SK-N-DZ (cell line): ENCODE measurements at regions not wholly inside any gene's neighbourhood (a gene's known extent, or its start where the extent isn't known, plus 50 kb on each side); places are given as distances from the start of the nearest gene placed in this dataset.

Experiments used
- DNase-seq: peaks from one replicate; pipeline ENCODE4 v3.0.0-alpha.2; 2015; ENCODE audit warnings: low spot score

DNA sequence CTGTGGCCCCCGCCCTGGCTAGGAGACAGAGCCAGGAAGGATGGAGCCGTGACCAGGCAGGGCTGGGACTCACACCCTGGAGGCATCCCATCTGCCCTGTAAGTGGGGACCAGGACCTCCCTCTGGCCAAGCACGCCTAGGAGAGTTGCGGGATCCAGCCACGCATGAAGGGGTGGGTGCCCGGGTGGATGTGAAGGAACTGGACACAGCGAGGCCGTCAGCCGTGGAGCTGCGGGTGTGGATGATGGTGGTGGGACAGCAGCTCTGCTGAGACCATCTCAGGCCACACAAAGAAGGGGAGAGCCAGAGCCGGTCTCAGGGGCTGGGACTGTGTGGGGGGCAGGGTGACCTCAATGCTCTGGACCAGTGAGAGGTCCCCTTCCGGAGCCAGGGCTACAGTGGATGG, 746.4 kb downstream of the BRD1 start:
- DNase-seq, result no peak

DNA sequence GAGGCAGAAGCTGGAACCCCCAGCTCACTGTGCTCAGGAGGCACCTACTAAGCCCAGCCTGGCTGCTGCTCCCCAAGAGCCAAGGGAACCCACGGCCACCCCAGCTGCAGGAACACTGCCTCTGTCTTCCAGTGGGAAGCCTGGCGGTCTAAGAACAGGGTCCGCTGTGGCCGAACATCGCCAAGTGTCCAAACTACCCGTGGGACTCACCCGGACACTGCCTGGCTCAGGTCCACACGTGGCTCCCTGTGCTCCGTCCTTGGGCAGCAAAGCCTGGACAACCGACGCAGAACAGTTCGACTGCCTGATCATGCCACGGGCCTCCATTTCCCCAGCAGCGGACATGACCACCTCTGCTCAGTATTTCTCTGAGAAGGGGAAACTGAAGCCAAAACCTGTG, 747.0 kb downstream of the BRD1 start:
- no peak for DNase-seq

DNA sequence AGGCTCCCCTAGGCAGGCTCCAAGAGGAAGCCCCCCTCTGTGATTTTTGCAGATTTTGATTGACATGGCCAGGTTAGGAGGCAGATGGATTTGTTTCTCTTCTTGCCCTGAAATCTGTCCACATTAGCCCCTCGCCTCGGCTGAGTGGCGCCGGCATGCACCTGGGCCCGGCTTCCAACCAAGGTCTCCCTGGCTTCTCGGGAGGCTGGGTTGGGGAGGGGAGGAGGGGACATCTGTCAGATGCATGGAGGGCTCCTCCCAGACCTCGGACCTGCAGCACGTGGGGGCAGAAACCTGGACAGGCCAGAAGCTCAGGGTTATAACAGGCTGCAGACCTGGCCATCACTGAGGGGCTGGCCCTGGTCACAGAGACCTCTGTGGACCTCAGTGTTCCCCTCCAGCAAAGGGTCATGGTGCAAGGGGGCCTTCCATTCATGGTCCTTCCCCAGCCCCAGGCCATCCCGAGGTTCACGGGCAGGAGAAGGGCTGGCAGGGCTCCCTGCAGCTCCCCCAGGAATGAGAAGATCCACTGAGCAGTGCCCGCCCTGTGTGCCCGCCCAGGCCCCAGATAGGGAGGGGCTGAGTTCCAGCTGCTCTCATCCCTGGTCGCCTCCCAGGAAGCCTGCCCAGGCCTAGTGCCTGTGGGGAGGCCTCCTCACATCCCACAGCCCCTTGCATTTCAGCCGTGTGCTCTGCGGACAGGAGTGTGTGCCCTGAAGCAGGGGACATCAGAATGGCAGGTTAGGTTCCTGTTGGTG, 747.8 kb downstream of the BRD1 start:
- no peak for DNase-seq

DNA sequence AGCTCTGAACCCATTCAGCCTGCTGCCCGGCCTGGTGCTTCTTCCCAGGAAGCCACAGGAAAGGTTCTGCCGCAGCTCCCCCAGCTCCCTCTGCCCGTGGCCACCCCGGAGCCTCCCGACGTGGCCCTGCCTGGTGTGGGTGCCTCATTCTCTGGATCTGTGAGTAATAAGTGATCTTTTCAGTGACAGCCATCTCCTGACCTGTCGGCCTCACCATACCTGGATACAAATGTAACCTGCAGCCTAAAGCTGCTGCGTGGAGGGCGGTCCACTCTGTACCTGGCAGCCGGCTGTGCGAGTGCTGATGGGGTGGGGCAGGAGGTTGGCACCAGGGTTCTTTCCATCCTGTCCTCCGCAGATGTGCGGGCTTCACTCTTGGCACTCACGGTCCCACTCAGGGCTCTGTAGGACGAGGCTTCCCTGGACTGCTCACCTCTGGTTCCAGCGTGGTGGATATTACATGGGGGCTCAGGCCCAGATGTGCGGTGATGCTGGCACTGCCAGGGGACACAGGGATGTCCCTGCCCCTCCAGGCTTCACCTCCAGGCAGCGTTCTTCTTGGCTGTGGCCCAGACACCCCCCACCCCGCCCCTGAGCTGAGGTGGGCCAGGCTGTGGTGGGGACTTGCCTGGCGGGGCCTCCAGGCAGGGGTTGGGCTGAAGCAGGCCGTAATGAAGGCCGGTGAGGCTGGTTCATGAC, 748.5 kb downstream of the BRD1 start:
- DNase-seq, result no peak

DNA sequence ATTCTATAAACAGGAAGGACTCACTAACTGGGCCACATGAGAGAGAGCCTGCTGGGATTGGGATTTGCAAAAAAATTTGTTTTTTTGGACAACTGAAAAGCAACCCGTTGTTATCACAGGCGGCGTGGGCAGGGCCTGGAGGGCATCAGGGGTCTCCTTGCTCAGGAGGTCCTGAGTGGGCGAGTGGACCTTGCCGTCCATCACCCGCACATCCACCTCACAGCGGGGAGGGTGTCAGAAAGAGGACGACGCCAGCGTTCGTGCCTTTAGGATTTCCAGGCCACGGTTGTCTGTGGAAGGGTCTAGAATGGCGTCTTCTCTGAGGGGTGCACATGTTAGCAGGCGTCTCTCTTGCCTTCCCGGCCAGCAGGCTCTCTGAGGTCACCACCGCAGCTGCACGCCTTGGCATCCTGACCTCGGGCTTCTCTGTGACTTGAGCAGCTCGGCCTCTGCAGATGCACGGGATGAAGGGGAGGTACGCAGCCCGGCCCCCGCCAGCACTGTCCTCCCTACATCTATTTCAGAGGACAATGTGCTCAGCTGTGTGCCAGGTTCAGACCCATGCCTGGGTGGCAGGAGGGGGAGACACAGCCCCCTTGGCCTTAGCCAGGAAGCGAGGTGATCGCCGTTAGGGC, 749.5 kb downstream of the BRD1 start:
- no peak for DNase-seq

DNA sequence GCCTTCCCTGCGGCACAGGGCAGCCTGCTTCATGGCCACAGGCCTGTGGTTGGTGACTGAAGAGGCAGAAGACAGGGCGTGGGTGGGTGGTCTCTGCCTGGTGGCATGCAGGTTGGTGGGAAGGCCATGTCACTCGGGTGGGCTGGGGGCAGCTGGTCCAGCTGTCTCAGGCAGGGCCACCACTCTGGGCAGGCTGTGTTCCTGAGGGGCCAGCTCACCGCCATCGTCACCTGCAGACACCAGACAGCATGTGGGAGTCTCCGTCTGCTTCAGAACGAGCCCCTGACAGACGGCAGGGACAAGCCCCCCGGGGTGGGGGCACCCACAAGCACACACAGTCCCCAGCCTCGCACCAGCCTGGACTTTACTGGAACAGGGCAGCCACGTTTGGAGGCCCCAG, 750.1 kb downstream of the BRD1 start:
- no peak for DNase-seq

DNA sequence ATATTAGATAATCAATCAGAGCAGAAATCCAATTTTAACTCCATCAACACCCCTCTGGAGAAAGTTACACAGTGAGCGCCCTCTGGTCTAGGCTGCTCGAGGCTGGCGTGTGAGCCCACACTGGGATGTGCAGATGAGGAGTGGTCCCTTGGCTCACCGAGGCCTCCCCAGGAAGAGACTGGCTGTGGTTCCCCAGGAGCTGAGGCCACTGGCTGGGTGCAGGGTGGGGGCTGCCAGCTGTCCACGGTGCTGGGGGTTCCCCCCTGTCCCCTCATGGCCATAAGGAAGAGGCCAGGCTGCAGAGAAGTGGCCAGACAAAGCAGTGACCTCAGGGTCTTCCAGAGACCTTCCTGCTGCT, 750.7 kb downstream of the BRD1 start:
- DNase-seq, result no peak

DNA sequence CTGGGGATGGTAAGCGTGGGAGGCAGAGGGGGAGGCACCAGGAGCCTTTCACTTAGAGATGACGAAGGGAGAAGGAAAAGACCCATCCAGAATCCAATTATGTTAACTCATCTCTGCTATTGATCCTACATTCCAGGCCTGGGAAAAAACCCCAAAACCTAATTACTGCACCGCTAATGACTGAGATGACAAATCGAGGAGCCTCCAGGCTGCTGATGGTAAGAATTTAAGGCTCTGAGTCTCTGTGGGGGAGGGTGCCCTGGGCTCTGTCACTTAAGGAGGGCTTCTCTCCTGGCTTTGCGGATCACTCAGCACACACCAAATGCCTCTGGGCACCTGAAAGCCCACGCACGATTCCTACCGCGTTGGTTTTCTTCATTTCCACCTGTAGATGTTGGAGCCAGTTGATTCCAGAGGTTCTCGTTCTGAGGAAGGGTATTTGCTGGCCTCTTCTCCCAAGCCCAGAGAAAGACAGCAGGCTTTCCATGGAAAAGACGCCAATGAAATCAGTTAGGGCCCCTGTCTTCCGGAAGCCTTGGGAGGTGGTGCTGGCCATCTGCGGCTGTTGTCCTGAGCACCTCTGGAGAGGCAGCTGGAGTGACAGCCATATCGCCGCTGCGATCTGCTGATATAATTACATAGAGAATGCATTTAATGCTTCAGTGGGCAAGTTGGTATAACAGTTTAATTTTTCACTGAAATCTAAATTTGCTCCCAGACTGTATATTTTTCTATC, 751.2 kb downstream of the BRD1 start:
- peak; percentile 99 for DNase-seq

DNA sequence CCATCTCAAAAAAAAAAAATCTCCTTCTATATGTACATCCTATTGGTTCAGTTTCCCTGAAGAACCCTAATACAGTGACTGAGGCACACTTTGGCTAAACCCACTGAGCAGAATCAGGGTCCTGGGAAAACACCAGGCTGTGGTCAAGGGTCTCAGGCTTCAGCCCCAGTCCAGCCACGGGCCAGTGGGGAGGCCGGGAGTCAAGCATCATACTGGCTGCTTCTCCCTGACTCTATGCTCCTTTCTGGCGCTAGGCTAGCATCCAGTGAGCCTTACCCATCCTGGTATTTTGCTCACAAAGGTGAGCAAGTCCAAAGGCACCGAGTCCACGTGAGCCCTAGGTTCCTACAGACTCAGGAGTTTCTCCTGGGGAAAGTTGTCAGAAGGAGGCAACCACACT, 752.5 kb downstream of the BRD1 start:
- DNase-seq, result no peak

DNA sequence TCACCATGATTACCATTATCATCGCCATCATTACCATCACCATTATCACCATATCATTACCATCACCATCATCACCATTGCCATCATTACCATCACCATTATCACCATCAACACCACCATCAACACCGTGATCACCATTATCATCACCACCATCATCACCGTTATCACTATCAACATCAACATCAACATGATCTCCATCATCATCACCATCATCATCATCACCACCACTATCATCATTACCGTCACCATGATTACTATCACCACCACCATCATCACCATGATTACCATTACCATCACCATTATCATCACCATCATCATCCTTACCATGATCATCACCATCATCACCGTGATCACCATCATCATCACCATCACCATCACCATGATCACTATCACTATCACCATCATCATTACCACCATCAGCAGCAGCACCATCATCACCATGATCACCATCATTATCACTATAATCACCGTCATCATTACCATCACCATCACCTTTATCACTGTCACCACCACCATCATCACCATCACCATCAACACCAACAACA, 753.7 kb downstream of the BRD1 start:
- DNase-seq, result no peak

DNA sequence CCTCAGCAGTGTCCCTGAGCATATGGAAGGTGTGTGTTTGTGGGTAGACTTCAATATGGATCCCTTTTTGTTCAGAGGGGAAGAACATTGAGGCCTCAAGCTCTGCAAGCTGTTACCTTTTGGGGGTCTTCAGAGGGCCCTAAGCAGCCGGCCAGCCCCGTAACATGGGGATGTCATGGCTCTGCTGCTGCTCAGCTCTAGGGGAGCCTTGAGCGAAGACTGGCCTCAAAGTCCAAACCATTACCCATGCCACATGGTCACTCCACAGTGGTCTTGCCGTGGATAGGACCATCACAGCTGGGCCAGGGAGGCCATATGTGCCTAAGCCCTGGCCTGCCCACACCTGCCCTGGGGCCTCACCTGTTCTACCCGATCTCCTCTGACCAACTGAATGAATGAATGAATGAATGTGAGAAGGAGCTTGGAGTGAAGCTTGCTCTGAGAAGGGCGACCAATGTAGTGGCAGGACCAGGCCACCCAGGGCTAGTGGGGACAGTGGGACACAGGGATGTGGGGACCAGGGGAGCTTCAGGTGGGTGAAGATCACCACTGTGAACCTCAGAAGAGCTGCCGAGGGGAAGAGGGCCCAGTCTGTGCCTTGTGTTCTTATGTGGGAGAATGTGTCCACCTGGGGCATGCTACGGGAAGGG, 754.6 kb downstream of the BRD1 start:
- DNase-seq, result no peak

DNA sequence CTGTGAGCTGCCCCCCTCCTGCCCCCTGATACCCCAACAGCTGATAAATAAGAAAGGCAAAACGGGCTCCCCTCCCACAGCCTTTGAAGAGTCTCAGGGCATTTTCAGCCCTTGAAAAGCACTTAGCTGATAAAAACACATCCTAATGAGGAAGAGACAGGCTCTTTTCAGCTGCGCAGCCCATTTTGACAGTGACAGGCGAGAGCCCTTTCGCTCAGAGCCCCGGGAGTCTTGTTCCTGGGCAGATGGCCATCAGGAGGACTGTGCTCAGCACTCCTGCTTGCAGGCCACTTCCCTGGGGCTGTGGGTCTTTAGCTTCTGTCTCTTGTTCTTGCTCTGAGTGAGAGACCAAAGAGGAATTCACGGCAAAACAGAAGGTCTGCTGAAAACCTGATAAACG, 757.2 kb downstream of the BRD1 start:
- no peak for DNase-seq

DNA sequence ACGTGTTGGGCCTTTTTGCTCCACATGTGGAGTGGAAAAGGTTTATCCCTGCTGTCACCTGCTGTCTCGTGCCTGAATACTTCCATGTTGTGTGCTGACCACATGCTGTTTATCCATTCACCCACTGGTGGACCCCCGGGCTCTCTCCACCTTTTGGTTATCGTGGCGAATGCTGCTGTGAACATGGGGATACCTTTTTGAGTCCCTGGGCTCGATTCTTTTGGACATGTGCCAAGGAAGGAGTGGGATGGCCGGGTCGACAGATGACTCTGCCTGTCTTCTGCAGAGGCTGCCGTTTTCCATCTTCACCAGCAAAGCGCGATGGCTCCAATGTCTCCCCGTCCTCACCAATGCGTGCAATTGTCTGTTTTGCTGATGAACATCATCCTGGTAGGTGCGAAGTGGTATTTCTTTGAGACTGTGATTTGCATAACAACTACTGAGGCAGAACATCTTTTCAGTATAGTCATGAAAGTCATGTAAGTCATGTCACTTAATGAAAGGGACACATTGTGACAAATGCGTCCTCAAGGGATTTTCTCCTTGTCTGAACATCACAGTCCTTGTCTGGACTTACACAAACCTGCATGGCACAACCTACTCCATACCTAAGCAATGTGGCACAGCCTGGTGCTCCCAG, 758.7 kb downstream of the BRD1 start:
- no peak for DNase-seq

DNA sequence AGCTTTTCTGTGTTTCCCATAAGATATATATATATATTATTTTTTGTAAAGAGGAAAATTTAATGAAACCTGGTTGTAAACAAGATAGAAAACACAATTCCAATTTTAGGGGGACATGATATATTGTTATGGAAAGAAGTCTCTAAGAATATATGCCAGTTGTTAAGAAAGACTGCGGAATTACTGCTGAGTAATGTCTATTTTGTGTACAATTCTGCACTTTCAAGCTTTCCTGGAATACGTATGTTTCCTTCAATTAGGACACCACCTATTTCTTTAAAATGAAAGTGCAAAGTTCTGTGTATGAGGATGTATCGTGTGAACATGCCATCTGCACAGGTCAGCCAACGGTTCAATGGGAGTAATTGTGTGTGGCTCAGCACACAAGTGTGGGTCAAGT, 760.2 kb downstream of the BRD1 start:
- DNase-seq, result no peak

DNA sequence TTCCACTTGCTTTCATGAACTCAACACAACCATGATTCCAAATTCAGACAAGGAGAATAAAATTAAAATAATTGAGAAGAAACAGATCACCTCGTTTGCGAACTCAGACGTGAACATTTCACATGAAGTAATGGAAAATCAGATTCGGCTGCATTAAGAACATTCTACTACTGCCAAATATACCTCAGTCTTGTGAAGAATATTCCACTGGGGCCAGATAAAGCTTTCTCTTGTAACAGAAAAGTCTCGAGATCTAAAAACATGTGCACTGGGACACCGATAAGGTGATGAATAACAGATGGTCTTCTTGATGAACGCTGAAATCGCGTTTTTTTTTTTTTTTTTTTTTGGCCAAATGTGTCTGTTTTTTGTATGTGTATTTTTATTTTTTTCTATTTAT, 761.1 kb downstream of the BRD1 start:
- DNase-seq, result peak; percentile 98

DNA sequence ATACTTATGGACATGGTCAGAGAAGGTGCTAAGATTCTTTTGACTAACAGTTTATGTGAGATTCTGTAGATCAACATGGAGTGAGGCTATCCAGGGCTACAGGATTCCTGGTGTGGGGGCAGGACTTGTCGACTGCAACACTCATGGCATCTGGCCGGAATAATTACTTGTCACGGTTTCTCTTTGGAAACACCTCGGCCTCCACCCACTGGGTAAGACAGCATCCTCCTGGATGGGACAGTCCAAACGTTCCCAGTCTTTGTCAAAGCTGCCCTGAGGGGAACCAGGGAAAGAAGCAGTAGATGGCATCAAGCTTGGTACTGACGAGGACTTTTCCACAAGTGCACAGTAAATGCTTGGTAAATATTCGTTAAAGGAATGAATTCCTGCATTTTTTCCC, 762.8 kb downstream of the BRD1 start:
- no peak for DNase-seq

DNA sequence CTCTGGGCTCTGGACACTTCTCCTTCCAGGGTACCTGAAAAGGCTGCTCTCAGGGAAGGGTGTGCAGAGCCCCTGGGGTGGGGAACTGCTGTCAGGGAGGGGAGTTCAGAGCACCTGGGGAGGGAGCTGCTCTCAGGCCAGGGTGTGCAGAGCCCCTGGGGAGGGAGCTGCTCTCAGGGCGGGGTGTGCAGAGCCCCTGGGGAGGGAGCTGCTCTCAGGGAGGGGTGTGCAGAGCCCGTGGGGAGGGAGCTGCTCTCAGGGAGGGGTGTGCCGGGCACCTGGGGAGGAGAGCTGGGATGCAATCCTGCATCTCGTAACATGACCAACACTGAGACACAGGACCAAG, 764.2 kb downstream of the BRD1 start:
- no peak for DNase-seq

DNA sequence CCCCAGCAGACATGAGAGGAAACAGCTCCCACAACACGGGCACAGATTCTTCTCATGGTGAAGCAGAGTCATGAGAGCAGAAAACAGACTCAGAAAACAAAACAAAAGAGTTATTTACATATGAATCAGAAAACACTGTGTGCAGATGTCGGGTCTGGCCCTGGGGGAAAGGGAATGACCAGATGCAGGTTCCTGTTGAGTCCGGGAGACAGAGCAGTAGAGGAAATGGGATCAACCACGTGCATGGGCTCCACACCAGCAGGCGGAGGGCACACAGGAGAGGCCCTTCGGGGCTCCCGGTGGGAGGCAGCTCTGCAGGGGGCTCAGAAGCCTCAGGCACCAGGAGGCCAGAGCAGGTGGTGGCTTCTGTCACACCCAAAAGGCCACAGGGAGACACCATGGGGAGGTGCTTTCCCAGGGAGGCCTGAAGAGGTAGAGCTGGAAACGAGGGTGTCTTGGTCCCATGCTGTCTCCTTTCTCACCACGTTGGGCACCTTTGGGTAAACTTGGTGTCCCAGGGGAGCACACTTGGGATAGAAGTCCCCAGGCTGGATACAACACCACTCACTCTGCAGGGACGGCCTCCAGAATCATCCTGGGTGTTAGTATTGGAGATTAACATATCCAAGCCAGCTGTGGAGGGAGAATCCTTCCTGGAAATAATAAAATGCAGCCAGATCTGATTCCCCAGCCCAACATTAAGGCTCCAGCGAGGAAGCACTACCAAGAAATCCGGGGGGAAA, 764.7 kb downstream of the BRD1 start:
- no peak for DNase-seq

DNA sequence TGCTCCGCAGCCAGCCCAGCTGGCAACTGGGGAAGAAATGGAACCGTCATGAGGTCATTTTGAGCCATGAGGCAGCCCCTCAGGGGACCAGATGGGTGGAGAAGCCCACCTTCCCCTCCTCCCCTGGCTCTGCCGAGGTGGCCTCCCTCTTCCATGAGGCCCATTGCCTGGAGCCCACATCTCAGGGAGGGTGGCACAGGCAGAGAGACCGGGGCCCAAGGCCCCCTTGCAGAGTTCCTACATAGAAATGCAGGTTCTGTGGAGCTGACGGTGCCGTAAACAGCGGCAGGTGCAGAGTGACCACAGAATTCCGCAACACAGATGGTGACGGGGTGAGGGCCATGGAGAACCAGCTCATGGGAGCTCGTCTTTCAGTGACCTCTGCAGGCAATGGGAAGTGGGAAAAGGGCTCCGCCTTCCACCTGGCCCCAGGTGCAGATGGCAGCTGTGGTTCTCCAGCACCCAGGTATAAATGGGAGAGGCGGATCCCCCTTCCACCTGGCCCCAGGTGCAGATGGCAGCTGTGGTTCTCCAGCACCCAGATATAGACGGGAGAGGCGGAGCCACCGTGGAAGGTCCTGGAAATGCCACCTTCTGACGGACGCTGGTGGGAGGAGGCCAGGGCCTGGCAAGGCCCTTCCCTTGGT, 765.4 kb downstream of the BRD1 start:
- DNase-seq, result no peak

DNA sequence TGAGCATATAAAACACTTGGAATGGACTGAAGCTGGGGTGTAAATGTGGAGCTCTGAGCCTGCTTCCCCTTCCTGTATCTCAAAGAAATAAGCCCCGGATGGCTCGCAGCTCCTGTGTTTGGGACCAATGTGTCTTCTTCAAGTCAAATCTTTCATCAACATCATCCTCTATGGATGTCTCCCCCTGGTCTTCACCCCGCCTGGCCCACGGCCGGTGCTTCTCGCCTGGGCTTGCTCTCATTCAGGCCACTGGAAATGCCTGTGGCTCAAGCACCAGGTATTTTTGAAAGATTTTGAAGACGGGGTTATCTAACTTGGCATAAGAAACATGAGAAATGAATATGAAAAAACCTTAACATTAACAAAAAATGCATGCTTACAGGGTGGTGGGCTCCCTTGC, 769.8 kb downstream of the BRD1 start:
- DNase-seq, result no peak
